ENCODE measurements at regions not wholly inside any gene's neighbourhood (a gene's known extent, or its start where the extent isn't known, plus 50 kb on each side); places are given as distances from the start of the nearest gene placed in this dataset.
"Not testable (repeated sequence)": the region's sequence is repeated elsewhere in the genome, so short reads cannot be mapped to it uniquely, and the experiment has no call there.

DNA sequence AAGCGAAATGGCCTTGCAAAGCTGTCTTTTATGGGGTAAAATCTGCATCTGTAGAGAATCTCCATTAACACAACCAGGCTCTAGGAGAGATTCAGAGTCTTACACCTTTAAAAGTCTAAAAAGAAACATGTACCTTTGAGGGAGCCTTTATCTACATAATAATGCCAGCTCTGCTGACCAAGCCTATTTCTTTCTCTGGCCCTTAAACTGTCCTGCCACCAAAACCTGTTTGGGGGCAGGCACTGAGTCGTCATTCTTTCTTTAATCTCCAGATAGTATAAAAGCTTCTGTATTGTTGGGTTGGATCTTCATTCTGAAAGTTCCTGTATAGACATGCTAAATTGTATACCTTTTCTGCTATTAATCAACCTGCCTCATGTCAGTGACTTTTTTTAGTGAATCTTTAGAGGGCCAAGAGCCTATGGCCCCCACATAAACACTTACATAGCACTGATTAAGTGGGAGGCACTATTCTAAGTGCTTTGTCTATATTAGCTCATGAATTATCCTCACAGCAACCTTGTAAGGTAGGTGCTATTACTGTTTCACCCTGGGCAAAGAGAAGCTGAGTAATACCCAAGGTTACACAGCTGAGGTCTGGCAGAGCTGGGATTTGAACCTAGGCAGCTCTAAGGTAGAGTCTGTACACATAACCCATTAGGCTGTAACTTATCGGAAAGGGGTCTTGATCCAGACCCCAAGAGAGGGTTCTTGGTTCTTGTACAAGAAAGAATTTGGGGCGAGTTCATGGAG is 232.3 kb upstream of the DTNBP1 start:
- Histone ChIP-seq H3K9ac (ENCODE audit: low read length) (peak overlapping the region; percentile 71), H3K36me3 (ENCODE audit: control insufficient read depth, insufficient read depth, low read length) (no peaks in the 10 kb centered on the region), H3K9me3 (ENCODE audit: control insufficient read depth, insufficient read depth, low read depth, low read length) (peaks cover 5% of the 10 kb centered on the region; the same call in 1 of the 2 replicates), H3K27ac (ENCODE audit: low read depth, low read length) (peak overlapping the region; percentile 90), H3K4me3 (ENCODE audit: low read depth, low read length) (peak overlapping the region; percentile 33; the same call in 1 of the 2 replicates), H3K27me3 (ENCODE audit: control insufficient read depth, insufficient read depth, low read length) (no peaks in the 10 kb centered on the region), H3K4me1 (ENCODE audit: control insufficient read depth, insufficient read depth, low read length) (peaks cover 40% of the 10 kb centered on the region)

- H3K27ac ChIP-seq (ENCODE audit: low read depth, low read length), result peak overlapping the region; percentile 90
- H3K4me3 ChIP-seq (ENCODE audit: low read depth, low read length), result no peak overlapping the region; the same call in 1 of the 2 replicates
- H3K4me1 ChIP-seq (ENCODE audit: control insufficient read depth, insufficient read depth, low read length), result peaks cover 40% of the 10 kb centered on the region
- peaks cover 5% of the 10 kb centered on the region; the same call in 1 of the 2 replicates for H3K9me3 ChIP-seq (ENCODE audit: control insufficient read depth, insufficient read depth, low read depth, low read length)
- H3K27me3 ChIP-seq (ENCODE audit: control insufficient read depth, insufficient read depth, low read length), result no peaks in the 10 kb centered on the region
- H3K36me3 ChIP-seq (ENCODE audit: control insufficient read depth, insufficient read depth, low read length), result no peaks in the 10 kb centered on the region
- H3K9ac ChIP-seq (ENCODE audit: low read length), result no peak overlapping the region
Observed at GRCh38 chr6:15893556-15894253, 230.9 kb upstream of the DTNBP1 start.

- no peaks in the 10 kb centered on the region for H3K36me3 ChIP-seq (ENCODE audit: control insufficient read depth, insufficient read depth, low read length)
- H3K9me3 ChIP-seq (ENCODE audit: control insufficient read depth, insufficient read depth, low read depth, low read length), result peaks cover 5% of the 10 kb centered on the region; the same call in 1 of the 2 replicates
- H3K4me3 ChIP-seq (ENCODE audit: low read depth, low read length), result no peak overlapping the region
- no peaks in the 10 kb centered on the region for H3K27me3 ChIP-seq (ENCODE audit: control insufficient read depth, insufficient read depth, low read length)
- no peak overlapping the region for H3K9ac ChIP-seq (ENCODE audit: low read length)
- H3K4me1 ChIP-seq (ENCODE audit: control insufficient read depth, insufficient read depth, low read length), result peaks cover 29% of the 10 kb centered on the region
- H3K27ac ChIP-seq (ENCODE audit: low read depth, low read length), result no peak overlapping the region
Observed at GRCh38 chr6:15892369-15892768, 229.5 kb upstream of the DTNBP1 start.

DNA sequence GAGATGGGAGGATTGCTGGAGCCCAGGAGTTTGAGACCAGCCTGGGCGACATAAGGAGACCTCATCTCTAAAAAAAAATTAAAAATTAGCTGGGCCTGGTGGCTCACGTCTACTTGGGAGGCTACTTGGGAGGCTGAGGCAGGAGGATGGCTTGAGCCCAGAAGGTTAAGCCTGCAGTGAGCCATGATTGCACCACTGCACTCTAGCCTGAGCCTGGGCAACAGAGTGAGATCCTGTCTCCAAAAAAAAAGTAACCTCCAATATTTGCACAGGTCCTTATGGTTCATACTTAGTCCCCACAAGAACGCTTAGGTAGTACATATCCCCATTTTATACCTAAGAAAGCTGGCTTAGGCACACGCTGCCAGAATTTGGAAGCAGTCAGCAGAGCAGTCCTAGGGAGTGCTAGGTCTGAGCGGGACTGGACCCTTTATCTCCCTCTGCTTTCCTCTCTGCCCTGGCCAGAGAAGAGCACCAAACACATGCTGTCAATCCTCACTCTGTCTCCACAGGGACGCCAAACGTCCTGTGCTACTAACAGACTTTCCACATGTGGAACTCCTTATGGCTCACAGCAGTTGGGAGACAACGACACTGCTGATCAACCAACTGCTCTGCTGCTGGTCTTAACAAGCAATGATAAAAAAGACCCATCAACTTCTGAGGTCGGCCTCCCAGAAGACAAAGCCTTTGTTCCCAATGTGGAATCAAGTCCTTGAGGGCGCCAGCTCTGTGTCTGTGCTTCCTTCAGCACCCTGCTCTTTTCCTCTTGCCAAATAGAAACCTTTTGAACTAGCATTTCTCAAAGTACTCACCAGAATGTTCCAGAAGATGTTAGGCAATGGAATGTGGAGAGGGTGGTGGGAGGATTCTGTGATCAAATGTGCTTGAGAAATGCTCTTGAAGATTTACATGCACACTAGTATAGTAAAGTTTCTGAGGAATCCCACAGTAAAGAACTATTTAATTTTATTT is 226.3 kb upstream of the DTNBP1 start:
- Histone ChIP-seq H3K27ac (ENCODE audit: low read depth, low read length) (no peak overlapping the region), H3K4me3 (ENCODE audit: low read depth, low read length) (no peak overlapping the region), H3K36me3 (ENCODE audit: control insufficient read depth, insufficient read depth, low read length) (no peaks in the 10 kb centered on the region), H3K4me1 (ENCODE audit: control insufficient read depth, insufficient read depth, low read length) (peaks cover 2% of the 10 kb centered on the region), H3K9ac (ENCODE audit: low read length) (no peak overlapping the region), H3K27me3 (ENCODE audit: control insufficient read depth, insufficient read depth, low read length) (no peaks in the 10 kb centered on the region), H3K9me3 (ENCODE audit: control insufficient read depth, insufficient read depth, low read depth, low read length) (peaks cover 5% of the 10 kb centered on the region; the same call in 1 of the 2 replicates)

DNA sequence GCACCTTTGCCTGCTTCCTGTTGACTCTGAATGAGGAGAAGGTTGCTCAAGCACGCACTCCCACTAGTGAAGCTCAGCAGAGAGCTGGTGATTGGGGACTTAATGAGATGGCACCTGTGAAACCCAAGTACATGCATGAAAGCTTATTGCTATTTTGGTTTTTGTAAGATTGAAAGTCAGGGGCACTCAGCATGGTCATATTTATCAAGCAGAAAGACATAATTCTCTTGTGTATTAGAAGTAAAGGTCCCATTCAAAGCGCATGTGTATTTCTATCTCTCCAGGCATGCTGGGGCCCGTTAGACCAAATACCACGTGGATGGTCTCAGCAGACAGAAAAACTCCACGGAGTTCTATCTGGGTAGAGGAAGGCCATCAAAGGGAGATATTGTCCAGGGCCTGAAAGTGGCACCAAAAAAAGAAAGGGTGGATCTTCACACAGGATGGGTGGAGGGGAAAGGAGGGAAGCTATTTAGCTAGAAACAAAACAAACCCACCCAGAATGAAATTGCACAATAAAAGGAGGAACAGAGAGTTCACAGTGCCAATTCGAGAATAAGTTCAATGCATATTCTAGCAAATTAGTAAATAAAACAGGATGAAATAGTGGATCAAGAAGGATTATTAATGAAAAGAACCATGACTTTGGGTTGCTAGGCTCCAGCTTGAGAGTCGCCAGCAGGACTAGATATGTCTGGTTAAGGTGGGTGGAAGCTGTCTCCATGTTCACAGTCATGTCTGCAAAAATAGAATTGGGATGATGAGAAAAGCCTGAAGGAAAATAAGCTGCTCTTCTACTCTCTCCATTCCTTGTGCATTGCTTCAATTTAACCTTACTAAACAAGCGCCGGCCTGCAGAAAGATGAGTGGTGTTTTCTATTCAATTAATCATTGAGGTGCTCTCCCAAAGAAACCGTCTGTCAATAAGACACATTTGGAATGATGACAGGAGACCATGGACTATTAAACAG is 224.9 kb upstream of the DTNBP1 start:
- H3K4me1 ChIP-seq (ENCODE audit: control insufficient read depth, insufficient read depth, low read length), result no peaks in the 10 kb centered on the region
- H3K36me3 ChIP-seq (ENCODE audit: control insufficient read depth, insufficient read depth, low read length), result no peaks in the 10 kb centered on the region
- no peak overlapping the region for H3K27ac ChIP-seq (ENCODE audit: low read depth, low read length)
- H3K9ac ChIP-seq (ENCODE audit: low read length), result no peak overlapping the region
- no peak overlapping the region for H3K4me3 ChIP-seq (ENCODE audit: low read depth, low read length)
- no peaks in the 10 kb centered on the region for H3K27me3 ChIP-seq (ENCODE audit: control insufficient read depth, insufficient read depth, low read length)
- peaks cover 2% of the 10 kb centered on the region; the same call in 1 of the 2 replicates for H3K9me3 ChIP-seq (ENCODE audit: control insufficient read depth, insufficient read depth, low read depth, low read length)

DNA sequence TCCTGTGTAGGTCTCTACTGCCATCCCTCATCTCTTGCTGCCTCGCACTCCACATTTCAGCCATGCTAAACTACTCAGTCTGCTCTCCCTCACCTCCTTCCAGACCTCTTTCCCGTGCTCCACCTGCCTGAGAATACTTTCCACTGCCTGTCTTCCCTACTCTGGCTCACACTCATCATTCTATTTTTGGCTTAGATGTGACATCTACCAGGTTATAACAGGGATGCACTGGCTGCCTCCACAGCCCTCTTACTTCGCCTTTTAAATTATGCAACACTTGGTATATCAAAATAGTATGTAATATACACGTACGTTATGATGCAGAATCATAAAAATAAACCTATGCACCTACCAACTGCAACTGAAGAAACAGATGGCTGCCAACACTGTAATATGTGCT is 222.8 kb upstream of the DTNBP1 start:
- no peak overlapping the region for H3K9ac ChIP-seq (ENCODE audit: low read length)
- no peaks in the 10 kb centered on the region for H3K9me3 ChIP-seq (ENCODE audit: control insufficient read depth, insufficient read depth, low read depth, low read length)
- H3K4me1 ChIP-seq (ENCODE audit: control insufficient read depth, insufficient read depth, low read length), result no peaks in the 10 kb centered on the region
- no peaks in the 10 kb centered on the region for H3K36me3 ChIP-seq (ENCODE audit: control insufficient read depth, insufficient read depth, low read length)
- H3K27ac ChIP-seq (ENCODE audit: low read depth, low read length), result no peak overlapping the region
- no peaks in the 10 kb centered on the region for H3K27me3 ChIP-seq (ENCODE audit: control insufficient read depth, insufficient read depth, low read length)
- no peak overlapping the region for H3K4me3 ChIP-seq (ENCODE audit: low read depth, low read length)

DNA sequence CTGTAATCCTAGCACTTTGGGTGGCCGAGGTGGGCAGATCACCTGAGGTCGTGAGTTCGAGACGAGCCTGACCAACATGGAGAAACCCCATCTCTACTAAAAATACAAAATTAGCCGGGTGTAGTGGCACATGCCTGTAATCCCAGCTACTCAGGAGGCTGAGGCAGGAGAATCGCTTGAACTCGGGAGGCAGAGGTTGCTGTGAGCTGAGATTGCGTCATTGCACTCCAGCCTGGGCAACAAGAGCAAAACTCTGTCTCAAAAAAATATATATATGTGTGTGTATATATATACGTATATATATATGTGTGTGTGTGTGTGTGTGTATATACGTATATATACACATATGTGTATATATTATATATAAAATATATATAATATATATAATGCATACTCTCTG is 220.8 kb upstream of the DTNBP1 start:
- H3K27ac ChIP-seq (ENCODE audit: low read depth, low read length); H3K9me3 ChIP-seq (ENCODE audit: control insufficient read depth, insufficient read depth, low read depth, low read length); H3K9ac ChIP-seq (ENCODE audit: low read length); H3K4me1 ChIP-seq (ENCODE audit: control insufficient read depth, insufficient read depth, low read length); H3K36me3 ChIP-seq (ENCODE audit: control insufficient read depth, insufficient read depth, low read length); H3K4me3 ChIP-seq (ENCODE audit: low read depth, low read length); H3K27me3 ChIP-seq (ENCODE audit: control insufficient read depth, insufficient read depth, low read length): not testable (repeated sequence)

- no peak overlapping the region for H3K9ac ChIP-seq (ENCODE audit: low read length)
- H3K27ac ChIP-seq (ENCODE audit: low read depth, low read length), result no peak overlapping the region
- H3K27me3 ChIP-seq (ENCODE audit: control insufficient read depth, insufficient read depth, low read length), result no peaks in the 10 kb centered on the region
Observed at GRCh38 chr6:15882915-15883314, 220.1 kb upstream of the DTNBP1 start.

DNA sequence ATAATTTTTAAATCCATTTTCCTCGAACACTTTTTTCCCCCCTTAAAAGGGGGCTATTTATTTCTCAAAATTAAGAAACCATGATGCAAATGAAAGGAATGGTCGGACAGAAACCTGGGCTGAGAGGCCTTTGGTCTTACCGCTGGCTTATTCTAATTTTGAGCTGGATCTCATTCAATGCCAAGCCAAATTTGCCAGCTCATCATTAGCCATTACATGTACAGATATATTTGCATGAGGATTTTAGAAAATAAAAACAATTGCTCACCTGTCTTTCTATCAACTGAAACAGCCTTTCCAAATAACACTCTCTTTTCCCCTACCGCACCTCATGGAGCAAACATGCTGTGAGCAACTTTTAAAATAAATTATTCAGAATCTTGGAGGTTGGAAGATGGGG is 219.5 kb upstream of the DTNBP1 start:
- no peaks in the 10 kb centered on the region for H3K9me3 ChIP-seq (ENCODE audit: control insufficient read depth, insufficient read depth, low read depth, low read length)
- no peaks in the 10 kb centered on the region for H3K36me3 ChIP-seq (ENCODE audit: control insufficient read depth, insufficient read depth, low read length)
- no peak overlapping the region for H3K4me3 ChIP-seq (ENCODE audit: low read depth, low read length)
- H3K9ac ChIP-seq (ENCODE audit: low read length), result no peak overlapping the region
- no peak overlapping the region for H3K27ac ChIP-seq (ENCODE audit: low read depth, low read length)
- no peaks in the 10 kb centered on the region for H3K4me1 ChIP-seq (ENCODE audit: control insufficient read depth, insufficient read depth, low read length)
- H3K27me3 ChIP-seq (ENCODE audit: control insufficient read depth, insufficient read depth, low read length), result no peaks in the 10 kb centered on the region

More at GRCh38 chr6:15882915-15883314, 220.1 kb upstream of the DTNBP1 start:
- Histone ChIP-seq H3K4me1 (ENCODE audit: control insufficient read depth, insufficient read depth, low read length) (no peaks in the 10 kb centered on the region), H3K4me3 (ENCODE audit: low read depth, low read length) (no peak overlapping the region), H3K9me3 (ENCODE audit: control insufficient read depth, insufficient read depth, low read depth, low read length) (no peaks in the 10 kb centered on the region), H3K36me3 (ENCODE audit: control insufficient read depth, insufficient read depth, low read length) (no peaks in the 10 kb centered on the region)

GRCh38 chr6:15881150-15881549 is 218.3 kb upstream of the DTNBP1 start:
- Histone ChIP-seq H3K9ac (ENCODE audit: low read length) (no peak overlapping the region), H3K4me1 (ENCODE audit: control insufficient read depth, insufficient read depth, low read length) (no peaks in the 10 kb centered on the region), H3K27ac (ENCODE audit: low read depth, low read length) (no peak overlapping the region)

More at GRCh38 chr6:15881150-15881549, 218.3 kb upstream of the DTNBP1 start:
- no peaks in the 10 kb centered on the region for H3K36me3 ChIP-seq (ENCODE audit: control insufficient read depth, insufficient read depth, low read length)
- H3K27me3 ChIP-seq (ENCODE audit: control insufficient read depth, insufficient read depth, low read length), result no peaks in the 10 kb centered on the region
- H3K9me3 ChIP-seq (ENCODE audit: control insufficient read depth, insufficient read depth, low read depth, low read length), result no peaks in the 10 kb centered on the region
- H3K4me3 ChIP-seq (ENCODE audit: low read depth, low read length), result no peak overlapping the region
